ENCODE measurements at regions not wholly inside any gene's neighbourhood (a gene's known extent, or its start where the extent isn't known, plus 50 kb on each side); places are given as distances from the start of the nearest gene placed in this dataset.
"Not testable (repeated sequence)": the region's sequence is repeated elsewhere in the genome, so short reads cannot be mapped to it uniquely, and the experiment has no call there.

- DNase-seq: no peak
Measured at GRCh38 chr21:23939369-23940065, 1667.8 kb downstream of the MRPL39 start.

GRCh38 chr21:23936991-23937390 lies 1670.3 kb downstream of the MRPL39 start:
- DNase-seq: no peak

- DNase-seq: no peak
Measured at GRCh38 chr21:23936224-23936623, 1671.1 kb downstream of the MRPL39 start.

GRCh38 chr21:23930565-23930964 lies 1676.7 kb downstream of the MRPL39 start:
- DNase-seq: no peak

DNA sequence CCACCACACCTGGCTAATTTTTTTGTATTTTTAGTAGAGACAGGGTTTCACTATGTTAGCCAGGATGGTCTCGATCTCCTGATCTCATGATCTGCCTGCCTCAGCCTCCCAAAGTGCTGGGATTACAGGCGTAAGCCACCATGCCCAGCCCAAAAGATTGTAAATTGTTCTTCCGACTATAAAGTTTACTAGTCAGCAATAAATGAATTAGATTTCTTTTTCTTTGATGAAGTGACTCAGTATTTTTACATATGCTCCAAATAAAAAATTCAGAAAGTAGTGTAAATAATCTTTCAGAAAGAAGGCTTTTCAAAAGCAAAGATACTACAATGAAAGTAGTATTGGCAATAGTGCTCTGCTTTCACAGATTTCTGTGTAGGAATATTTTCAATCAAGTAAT lies 1680.9 kb downstream of the MRPL39 start:
- not testable (repeated sequence) for DNase-seq

DNA sequence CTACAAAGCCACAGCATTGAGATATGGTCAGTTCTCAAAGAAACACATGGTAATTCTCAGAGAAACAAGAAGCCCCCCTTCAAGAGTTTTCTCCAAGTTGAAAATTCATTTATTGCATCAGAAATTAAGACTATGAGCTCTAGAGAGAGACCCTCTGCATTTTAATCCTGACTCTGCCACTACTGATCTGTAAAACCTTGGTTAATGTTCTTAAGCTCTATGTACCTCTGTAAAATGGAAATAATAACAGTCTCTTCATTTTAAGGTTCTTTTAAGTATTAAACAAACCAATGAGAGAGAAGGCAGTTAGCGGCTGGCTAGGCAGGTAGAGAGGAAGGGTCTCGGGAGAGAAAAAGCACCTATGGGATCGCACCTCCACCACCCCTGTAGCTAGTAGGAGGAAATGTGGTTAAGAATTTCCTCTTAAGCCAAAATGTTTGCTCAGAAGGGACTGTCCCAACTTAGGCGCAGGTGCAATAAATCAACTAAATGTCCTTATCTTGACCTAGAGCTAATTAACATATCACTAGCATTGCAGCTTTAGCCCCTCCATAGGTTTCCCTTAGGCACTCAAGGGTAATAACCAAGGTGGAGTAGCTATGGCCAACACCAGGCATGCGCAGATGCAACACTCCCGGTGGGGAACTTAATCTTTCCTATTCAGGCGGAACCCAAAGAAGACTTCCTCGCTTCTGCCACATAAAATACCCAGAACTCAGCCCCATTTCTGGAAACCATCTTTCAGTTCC lies 1685.4 kb downstream of the MRPL39 start:
- DNase-seq: no peak

GRCh38 chr21:23900727-23901126 lies 1706.6 kb downstream of the MRPL39 start:
- no peak for DNase-seq

DNA sequence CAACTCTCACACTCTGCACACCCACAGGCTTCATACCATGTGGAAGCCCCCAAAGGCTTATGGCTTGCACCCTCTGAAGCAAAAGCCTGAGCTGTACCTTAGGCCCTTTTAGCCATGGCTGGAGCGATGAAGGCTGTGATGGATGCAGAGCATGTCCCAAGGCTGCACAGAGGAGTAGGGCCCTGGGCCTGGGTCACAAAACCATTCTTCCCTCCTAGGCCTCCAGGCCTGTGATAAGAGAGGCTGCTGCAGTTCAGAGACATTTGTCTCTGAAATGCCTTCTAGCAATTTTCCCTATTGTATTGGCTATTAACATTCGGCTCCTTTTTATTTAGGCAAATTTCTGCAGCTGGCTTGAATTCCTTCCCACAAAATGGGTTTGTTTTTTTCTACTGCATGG lies 1707.7 kb downstream of the MRPL39 start:
- no peak for DNase-seq

- no peak for DNase-seq
Measured at GRCh38 chr21:23890652-23891051, 1716.6 kb downstream of the MRPL39 start.

- DNase-seq: peak; percentile 40
Measured at GRCh38 chr21:23887725-23888306, 1719.5 kb downstream of the MRPL39 start.

DNA sequence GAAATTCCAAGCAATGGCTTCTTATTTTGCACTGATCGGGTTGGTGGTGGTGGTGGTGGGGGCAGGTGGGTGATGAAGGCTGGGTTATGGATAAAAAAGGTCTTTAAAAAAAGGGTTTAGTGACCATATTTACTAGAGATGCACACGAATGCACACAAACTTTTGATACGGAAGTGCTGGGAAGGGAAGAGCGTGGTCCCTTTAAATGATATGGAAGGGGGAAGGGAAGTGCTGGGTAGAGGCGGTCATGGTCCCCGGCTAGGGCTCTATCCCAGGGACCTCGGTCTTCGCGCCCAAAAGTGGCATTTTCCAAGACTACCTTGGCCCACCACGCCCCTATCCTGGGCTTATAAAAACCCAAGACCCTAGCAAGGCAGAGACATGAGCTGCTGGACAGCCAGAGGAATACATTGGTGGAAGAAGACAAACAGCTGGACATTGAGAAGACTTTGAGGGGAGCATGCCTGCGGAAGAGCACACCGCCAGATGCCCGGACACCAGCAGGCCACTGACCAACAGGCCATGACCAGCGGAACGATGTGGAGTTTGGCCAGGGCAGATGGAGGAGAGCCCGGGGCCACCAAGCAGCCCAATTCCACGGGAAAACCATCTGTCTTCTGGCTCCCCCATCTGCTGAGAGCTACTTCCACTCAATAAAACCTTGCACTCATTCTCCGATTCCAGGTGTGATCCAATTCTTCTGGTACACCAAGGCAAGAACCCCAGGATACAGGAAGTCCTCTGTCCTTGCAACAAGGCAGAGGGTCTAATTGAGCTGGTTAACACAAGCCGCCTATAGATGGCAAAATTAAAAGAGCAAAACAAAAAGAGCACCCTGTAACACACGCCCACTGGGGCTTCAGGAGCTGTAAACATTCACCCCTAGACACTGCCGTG lies 1720.2 kb downstream of the MRPL39 start:
- DNase-seq: no peak

- no peak for DNase-seq
Measured at GRCh38 chr21:23881783-23882182, 1725.5 kb downstream of the MRPL39 start.

- DNase-seq: no peak
Measured at GRCh38 chr21:23876925-23877558, 1730.2 kb downstream of the MRPL39 start.

- DNase-seq: no peak
Measured at GRCh38 chr21:23874271-23874670, 1733.0 kb downstream of the MRPL39 start.

- no peak for DNase-seq
Measured at GRCh38 chr21:23861911-23862504, 1745.3 kb downstream of the MRPL39 start.

DNA sequence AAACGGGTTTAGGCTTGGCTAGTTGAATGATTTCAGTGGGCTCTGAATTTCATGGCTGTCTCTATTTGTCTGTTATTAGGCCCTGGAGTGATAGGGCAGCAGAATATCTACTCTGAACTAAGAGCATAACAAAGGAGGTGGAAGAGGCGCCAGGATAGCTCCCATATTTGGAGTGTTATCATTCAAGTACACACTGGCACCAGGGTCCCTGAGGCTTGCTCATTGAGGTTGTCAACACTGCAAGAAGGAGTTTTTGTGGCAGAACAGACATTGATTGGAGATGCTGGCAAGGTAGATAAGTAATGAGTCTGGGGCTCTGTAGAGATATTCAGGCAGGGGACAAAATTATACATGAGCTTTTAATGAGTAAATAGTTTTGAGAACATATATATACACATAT lies 1748.4 kb downstream of the MRPL39 start:
- DNase-seq: no peak

DNA sequence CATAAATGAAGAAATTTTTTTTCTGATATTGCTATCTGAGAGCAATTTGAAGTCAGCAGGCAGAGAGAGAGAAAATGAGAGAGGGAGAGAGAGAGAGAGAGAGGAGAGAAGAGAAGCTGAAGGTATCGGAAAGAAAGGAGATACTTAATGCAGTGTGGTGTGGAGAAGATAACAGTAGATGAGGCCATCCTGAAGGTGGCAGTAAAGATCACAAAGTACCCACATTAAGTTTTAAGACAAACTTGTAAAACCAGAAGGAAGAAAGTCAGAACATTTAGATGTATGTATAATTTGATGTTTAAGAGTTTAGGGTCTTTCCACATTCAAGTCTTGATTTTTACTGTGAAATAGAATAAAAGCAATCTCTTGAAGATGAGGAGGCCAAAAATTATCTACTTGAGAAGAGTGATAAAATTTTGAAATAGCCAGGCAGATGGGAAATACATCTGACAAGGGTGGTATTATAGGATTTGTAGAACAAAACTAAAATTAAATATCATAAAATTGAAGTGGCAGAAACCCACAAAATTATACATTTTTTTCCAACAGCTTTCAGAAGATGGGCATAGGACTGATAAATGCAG lies 1753.4 kb downstream of the MRPL39 start:
- no peak for DNase-seq

DNA sequence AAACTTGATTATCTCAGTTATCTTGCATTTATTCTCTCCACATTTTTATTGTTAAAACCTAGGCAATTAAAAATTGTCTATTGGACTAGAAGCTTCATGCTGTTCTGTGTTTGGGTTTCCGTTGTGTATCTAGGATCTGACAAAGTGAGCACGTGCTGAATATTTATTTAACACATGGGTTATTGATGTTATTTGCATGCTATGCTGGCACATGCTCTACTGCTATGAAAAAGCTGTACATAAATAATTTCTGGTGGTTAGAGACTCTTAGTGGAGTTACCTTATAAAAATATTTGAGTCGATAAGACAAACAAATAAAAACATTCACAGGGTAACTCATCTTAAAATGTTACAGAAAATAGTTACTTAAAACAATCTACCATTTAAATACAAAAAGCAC lies 1769.7 kb downstream of the MRPL39 start:
- no peak for DNase-seq

DNA sequence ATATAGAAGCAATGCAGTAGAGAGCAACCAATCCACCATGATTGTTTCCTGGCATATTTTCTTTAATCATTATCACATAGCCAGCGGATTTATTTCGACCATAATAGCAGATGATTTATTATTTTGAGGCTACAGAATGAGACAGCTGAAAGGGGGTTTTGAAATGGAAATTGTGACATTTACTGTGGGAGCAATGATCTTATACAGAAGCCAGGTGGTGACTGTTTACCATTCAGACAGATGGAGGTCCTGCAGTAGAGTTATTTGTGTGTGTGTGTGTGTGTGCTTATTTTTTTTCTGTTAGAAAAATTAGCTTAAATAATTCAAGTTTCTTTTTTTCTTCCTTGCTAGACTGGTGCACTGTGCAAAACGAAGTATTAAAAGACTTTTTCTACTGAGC lies 1784.5 kb downstream of the MRPL39 start:
- DNase-seq: no peak

DNA sequence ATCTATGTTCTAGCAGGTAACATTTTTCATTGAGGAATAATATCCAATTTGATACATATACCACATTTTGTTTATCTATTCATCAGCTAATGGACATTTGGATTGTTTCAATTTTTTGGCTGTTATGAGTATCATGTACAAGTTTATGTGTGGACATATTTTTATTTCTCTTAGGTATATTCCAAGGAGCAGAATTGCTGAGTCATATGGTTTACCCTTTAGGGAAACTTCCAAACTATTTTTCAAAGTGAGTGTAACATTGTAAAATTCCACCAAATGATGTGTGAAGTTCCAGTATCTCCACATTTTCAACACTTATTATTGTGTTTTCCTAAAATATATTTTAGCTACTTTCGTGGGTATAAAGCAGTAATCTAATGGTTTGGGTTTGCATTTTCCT lies 1789.9 kb downstream of the MRPL39 start:
- DNase-seq: no peak

GRCh38 chr21:23812485-23812884 lies 1794.8 kb downstream of the MRPL39 start:
- DNase-seq: no peak

GRCh38 chr21:23811805-23812204 lies 1795.5 kb downstream of the MRPL39 start:
- no peak for DNase-seq
